Stimulated activated CD4-positive, alpha-beta T cell treated with anti-CD3 and anti-CD28 coated beads, Interleukin-15, amount 100 ng/mL, for 24 hours (primary cell): ENCODE measurements at regions not wholly inside any gene's neighbourhood (a gene's known extent, or its start where the extent isn't known, plus 50 kb on each side); places are given as distances from the start of the nearest gene placed in this dataset.
"Not testable (repeated sequence)": the region's sequence is repeated elsewhere in the genome, so short reads cannot be mapped to it uniquely, and the experiment has no call there.

Source experiments
- DNase-seq: peaks from one replicate; pipeline ENCODE4 v3.0.0-alpha.2; 2020

DNA sequence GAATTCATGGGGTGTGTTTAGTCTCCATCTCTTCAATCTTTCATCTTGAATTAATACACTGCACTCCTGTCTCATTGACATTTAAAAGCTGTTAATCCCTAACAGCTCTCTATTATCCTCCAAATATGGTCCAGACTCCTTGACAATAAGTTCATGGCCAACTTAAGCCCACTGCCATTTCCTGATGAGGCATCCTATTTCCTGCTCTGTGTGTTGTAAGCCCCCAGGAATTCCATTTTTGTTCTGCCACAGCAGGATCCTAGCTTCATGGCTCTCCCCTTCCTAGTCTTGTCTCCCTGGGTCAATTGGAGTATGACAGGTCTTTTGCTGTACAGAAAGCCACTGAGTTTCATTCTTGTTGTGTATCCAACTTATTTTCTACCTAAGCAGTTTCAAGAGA lies 218.8 kb downstream of the OTUD1 start:
- no peak for DNase-seq

DNA sequence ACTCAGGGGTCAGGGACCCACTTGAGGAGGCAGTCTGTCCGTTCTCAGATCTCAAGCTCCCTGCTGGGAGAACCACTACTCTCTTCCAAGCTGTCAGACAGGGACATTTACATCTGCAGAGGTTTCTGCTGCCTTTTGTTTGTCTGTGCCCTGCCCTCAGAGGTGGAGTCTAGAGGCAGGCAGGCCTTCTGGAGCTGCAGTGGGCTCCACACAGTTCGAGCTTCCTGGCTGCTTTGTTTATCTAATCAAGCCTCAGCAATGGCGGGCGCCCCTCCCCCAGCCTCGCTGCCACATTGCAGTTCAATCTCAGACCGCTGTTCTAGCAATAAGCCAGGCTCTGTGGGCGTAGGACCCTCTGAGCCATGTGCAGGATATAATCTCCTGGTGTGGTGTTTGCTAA lies 233.0 kb downstream of the OTUD1 start:
- not testable (repeated sequence) for DNase-seq

DNA sequence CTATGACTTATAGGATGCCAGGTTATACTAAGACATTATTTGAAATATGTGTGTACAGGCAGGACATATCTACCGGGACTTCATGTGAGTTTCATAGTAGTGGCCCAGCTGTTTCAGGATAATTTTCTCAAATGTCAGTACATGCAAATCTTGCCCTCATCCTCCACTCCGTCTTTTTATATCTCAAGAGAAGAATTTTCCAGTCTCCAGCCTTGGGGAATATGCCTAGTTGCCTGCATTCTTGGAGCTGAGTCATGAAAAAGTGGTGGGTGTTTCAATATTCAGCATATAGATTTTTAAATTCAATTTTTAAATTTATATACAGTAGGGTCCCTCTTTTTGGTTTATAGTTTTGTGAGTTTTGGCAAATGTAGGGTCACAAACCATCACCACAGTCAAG lies 236.7 kb downstream of the OTUD1 start:
- no peak for DNase-seq

DNA sequence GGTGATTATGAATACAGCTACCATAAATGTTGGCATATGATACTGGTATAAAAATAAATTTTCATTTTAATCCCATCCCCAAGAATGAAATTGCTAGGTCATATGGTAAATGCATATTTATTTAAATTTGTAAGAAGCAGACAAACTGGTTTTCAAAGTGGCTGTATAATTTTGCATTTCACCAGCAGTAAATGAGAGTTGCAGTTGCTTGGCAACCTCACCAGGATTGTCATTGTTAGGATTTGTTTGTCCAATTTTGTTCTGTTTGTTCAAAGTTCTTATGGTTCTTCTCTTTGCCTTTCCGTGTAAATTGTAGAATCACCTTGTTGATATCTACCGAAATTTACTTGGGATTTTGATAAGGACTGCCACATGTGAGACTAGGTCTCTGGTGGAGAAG lies 237.4 kb downstream of the OTUD1 start:
- no peak for DNase-seq

DNA sequence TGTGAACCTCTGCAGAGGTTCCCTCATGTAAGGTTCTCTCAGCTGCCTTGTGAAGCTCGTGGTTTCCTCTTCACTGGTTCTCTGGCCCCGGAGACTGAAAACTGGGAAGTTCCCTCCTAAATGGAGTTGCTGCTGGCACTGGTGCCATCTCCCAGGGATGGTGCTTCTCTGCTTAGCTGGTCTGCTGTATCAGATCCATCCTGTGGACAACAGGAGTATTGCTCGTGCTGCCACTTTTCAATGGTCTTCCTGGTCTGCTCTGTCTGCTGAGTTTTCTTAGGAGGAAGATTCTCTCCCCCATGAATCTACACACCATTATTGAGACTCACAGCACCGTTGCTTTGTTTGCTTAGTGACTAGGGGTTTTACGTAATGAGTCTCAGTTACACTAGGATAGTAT lies 247.8 kb downstream of the OTUD1 start:
- DNase-seq = no peak

DNA sequence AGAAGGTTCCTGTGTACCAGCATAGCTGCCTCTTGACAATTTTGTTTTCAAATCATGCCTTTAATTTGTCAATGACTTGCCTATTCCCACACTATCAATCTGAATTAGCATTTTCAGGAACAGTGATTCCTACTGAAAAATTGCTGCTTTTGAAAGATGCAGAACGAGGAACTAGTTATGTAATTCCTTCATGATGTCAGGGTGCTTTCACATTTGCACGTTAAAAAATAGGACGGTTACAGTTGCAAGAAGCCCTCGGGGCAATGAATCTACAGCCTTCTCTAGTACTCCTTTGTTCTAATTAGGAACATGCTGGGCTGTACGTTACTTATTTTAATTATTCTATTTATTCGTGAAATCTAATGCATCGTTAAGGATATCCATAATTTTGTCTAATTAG lies 253.9 kb downstream of the OTUD1 start:
- no peak for DNase-seq

DNA sequence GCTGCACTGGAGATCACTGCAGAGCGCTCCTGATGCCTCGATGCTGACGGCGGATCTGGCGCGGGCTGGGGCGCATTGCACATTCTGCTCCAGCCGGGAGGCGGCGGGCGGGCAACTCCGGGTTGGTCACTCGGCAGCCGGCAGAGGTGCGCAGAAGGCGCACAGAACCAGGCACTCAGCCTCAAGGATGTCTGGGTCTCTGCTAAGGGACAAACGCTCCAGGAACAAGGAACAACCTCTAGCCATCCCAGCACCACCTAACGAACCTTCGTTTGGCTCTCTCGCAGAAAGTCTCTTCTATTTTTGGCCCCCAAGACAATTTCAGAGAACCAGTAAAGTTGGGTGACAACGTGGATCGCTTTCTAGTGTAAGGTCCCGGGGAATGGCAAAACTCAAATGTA lies 254.6 kb downstream of the OTUD1 start:
- DNase-seq = peak; percentile 54

DNA sequence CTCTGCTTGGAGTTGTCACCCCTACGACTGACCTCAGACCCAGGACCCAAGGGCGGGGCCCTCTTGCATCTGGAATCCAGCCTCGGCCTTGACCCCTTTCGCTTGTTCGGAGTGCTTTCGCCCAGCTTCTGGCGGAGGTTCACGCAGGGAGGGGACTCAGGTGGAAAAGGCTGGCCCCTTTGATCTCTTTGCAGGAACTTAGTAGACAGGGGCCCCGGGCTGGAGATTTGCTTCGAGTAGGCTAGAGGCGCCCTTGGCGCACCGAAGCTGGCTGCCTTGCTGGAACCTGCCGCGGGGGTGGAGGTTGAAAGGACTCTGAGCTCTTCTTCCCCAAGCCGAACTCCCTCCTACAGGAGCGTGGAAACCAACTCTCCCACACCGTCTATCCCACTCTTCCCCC lies 255.1 kb downstream of the OTUD1 start:
- DNase-seq = peak; percentile 29

DNA sequence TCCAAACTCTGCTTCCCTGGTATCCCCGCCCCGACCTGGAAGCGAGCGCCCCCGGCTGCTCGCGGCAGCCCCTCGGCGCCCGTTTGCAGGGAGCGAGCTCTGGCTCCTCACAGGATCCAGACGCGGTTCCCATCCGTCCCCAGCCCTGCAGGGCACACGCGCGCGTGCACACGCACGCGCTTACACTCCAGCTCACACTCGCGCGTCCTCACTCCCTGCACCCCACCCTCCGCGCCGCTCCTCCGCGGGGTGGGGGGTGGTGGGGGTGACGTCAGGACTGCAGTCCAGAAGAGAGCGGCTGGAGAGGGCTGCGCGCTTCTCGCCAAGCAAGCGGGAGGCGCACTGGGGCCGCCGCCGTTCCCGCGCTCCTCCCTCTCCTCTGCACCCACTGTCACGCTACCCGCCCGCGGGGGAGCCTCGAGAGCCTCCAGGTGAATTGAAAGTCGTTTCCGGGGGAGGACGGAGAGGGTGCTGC lies 255.6 kb downstream of the OTUD1 start:
- DNase-seq = peak; percentile 26

DNA sequence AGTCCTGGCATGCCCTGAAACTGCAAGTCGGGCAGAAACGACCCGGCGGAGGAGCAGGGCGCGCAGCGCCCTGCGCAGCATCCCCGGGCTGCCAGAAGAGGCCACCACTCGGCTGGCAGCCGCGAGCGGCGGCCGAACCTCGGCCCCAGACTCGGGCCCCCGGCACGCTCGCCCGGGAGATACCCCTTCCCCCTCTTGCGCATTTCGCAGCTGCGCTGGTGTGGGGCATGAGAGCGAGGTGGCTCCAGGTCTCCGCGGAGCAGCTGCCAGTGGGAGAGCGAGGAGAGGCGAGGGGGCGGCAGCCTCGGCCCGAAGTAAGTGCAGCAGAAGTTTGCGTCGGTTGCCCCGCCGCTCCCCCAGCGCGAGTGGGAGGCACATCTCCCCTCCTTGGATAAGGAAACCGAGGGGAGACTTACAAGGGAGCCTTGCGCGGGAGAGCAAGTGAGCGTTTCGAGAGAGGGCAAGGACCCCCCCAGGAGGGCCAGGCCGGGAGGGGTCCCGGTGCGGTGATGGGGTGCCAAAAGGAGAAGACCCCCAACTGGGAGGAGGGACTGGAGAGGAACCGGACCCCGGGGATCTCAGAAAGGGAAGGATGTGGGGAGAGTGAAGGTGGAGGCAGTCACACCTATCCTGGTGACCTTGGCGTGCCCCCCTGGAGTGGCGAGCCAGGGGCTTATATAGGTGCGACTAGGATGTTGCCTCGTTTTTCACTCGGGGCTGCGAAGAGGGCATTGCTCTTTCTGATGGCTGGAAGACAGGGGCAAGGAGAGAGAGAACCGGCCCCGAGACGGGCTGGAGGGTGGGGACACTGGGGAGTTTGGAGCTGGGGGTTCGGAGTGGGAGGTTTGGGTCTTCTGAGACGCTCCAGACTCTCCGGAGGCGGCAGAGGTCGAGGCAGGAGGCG lies 256.3 kb downstream of the OTUD1 start:
- no peak for DNase-seq

DNA sequence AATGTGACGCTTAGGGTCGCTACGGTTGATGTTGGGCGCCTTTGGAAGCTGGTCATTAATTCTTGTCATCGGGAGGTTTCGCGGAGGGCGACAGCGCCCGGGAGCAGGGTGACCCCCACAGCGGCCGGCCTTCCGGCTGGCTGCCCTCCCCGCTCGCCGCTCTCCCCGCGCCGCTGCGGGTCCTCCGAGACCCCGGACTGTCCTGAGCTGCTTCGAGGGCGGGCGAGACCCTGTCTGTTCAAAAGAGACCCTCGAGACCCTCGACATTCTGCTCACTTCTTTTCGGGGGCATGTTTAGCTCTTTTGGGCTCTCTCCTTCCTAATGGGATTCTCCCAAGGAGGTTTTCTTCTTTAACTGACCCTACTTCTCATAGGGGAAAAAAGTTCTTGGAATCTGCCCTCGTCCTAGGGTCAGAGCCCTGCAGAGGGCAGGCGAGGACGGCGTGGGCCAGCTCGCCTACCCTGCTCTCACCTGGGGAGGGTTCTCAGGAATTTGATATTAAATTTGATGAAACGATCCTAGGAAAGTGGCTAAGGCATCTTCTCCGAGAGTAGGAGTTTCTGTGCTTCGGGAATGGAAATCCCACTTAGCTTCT lies 257.0 kb downstream of the OTUD1 start:
- no peak for DNase-seq

DNA sequence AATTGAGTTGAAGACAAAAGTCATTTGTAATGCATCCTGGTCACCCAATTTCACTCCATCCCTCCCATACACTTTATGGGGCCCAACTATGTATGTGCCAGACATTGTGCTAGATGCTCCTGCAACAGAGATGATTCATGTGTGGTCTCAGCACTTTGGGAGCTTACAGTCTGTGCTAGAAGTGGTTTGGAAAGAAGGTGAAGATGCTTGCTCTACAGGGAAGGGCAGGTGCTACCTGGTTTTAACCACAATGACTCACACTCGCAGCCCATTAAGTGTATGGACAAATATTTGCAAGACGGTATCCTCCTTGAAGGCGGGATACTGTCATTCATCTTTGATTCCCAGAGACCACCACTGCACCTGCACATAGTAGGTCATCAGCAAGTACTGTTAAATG lies 257.6 kb downstream of the OTUD1 start:
- no peak for DNase-seq

DNA sequence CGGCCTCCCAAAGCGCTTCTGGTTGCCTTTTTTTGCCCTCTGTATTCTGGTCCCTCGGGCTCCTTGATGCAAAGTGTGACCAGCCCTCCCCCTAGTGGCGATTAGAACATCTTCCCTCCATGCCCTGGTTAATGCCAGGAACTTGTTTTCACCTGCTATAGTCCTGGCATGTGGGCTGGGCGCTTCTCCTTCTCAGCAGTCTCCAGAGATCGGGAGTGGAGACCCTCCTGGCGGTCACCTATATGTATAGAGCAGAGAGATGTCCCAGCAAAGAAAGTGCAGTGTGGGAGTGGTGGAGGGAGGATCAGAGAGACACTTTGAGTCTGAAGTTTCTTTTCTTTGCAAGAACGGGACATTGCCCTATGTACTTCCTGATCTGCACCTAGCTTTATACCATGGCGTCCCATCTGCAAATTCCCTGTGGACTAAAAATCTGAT lies 264.1 kb downstream of the OTUD1 start:
- DNase-seq = peak; percentile 69

DNA sequence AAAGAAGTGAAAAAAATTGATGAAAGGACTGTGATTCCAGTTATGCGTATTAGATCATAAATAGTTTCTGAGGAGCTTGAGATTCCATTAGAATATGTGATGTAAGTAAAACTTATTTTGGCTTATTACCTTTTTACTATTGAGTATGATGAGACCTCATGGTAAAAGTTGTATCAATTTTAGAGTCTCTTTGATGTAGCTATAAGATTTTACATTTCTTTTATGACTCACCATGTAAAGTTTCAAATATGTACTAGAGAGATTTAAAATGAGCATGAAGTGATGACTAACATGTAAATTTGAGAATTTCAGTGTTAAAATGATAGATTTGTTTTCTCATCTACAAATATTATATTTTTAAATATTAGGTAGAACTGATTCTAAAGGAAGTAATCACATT lies 276.5 kb downstream of the OTUD1 start:
- no peak for DNase-seq

DNA sequence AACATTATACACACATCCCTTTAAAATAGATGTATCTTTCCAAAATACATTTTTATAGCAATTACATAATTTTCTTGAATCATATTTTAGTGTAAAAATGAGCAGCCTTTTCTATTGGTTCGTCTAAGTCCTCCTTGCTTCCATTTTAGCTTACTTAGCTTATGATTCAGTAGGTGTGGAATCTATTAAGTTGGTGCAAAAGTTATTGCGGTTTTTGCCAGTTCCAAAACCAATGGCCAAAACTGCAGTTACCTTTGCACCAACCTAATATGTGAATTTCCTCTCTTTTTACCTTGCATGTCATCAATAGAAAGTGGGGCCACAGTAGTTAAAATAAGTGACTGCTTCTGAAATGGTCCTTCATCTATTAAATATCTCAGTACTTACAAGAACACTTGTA lies 279.0 kb downstream of the OTUD1 start:
- no peak for DNase-seq

DNA sequence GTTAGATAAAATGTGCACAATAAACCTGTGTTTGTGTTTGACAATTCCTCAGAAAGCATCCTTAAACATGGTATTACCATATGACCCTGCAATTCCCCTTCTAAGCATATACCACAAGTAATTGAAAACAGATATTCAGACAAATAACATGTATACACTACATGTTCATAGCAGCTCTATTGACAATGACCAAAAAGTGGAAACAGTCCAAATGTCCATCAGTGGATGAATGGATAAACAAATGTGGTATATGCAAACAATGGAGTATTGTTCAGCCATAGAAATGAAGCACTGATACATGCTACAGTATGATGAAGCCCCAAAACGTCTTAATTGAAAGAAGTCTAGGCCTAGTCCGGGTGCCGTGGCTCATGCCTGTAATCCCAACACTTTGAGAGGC lies 280.1 kb downstream of the OTUD1 start:
- DNase-seq = no peak

DNA sequence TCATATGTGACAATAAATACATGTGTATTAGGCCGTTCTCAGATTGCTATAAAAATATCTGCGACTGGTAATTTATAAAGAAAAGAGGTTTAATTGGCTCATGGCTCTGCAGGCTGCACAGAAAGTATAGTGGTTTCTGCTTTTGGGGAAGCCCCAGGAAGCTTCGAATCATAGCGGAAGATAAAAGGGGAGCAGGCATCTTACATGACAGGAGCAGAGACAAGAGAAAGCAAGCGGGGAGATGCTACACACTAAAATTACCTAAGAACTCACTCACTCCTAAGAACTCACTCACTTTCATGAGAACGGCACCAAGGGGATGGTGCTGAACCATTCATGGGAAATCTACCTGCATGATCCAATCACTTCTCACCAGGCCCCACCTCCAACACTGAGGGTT lies 284.9 kb downstream of the OTUD1 start:
- DNase-seq = no peak

DNA sequence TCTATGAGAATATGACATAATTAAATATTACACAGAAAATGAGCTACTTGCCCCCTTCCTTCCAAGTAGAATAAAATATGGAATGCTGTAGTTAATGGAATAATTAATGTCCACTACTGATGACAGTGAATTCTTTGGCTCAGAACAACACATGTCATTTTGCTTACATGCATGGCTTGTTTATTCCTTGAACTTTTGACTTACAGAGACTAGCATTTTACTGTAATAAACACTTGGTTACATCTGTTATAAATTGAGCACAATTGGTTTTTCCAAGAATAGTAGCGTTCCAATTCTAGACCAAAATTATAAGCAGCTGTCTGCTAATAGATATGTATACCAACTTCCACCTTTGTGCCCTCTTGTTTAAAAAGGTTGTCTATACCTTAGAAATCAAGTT lies 286.7 kb downstream of the OTUD1 start:
- DNase-seq = no peak

DNA sequence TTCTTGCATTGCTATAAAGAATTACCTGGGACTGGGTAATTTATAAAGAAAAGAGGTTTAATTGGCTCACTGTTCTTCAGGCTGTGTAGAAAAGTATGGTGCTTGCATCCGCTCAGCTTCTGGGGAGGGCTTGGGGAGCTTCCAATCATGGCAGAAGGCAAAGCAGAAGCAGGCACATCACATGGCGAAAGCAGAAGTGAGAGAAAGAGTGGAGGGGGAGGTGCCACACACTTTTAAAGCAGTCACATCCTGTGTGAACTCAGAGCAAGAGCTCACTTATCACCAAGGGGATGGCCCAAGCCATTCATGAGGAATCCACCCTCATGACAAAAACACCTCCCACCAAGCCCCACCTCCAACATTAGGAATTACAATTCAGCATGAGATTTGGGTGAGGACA lies 303.5 kb downstream of the OTUD1 start:
- DNase-seq = no peak

DNA sequence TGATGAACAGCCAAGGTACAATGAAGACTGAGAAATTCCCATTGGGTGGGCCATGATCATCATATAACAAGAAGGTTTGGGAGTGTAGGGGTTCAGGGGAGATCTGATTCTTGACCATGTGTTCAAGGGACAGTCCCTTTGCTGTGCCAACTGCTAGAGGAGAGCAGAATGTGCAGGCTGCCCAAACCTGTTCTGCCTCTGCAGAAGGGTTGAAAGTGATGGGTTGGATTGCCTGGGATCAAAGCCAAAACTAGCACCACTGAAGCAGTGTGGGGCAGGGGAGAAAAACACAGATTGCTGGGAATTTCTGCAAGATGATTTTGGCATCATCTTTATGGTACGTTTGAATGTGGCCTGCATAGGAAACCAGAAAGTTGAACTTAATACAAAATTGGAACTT lies 303.9 kb downstream of the OTUD1 start:
- DNase-seq = no peak

DNA sequence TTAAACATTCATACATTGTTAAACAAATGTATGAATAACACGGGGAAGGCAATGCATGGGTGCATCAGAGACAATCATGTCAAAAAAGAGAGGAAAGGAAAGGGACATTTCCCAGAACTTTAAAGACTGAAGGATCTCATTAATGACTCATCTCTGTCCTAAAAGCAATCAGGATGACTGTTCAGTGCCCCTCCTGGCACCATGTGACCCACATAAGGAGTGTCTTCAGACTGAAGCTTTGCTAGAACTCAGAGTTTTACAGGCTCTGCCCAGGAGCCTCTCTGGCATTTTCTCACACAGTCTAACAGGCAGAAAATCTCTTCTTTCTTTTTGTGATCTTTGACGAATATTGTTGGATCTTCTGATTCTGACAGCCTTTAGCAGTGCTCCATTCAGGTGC lies 315.3 kb downstream of the OTUD1 start:
- no peak for DNase-seq

DNA sequence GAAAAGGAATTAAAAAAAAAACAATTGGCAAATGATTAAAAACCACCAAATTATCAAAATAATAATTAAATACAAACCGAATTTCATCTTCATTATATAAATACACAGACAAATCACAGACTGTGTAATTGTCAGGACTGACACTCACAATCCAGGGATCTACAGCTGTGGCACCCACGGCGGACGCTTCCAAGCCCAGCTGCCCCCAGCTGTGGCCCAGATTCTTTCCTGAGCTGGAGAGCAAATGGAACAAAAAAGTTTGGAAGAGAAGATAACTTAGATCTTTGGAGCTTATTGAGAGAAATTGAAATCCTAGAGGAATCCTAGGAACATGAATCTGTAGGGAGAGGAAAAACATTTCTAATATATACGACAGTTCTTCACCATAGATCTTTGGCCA lies 316.1 kb downstream of the OTUD1 start:
- no peak for DNase-seq

DNA sequence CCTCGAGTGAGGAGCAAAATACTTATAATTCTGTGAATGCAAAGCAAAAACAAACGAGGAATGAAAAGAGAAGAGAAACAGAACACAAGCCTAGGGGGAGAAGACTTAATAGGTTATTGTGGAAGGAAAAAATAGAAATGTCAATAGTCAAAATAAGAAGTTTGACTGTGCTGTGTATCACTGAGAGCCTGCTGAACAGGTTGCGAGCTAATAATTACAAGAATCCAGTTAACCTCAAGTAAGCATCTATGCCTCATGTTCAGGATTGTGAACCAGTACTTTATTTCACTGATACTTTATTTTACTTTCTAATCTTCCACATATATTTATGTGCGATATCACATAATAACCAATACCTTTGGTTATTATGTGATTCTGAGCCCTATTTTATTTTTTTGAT lies 316.7 kb downstream of the OTUD1 start:
- DNase-seq = no peak

DNA sequence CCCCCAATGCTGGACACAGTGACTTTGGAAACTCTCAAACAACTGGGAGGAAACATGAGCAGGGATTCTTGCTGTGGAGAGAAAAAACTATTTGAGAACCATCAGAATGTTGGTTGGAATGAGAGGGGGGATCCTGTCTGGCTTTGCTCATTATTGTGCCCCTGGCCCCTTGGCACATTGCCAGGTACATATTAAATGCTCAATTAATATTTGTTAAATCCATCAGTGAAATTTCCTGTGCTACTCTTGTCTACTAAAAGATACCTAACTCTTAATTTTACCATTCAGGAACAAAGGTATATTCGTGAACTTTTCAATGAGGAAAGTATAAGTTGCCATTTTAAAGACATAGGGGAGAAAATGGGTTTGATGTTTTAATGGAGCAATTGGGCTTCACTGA lies 329.4 kb downstream of the OTUD1 start:
- DNase-seq = no peak

DNA sequence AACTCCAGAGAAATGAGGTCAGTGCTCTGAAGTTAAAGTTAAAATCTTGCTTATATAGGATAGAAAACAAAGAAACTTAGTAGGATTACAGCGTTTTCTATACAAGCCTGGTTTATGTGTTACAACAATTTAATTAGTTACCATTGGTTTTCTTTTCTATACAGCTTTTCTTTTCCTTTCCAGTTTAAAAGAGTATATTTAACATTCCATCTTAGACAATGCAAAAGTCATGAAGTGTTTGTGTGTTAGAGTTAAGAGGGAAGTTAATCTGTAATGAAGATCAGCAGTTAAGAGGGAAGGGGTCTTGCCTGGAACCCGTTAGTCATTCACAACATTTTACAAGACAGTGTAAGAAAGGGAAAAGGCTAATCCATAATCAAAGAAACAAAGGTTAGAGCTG lies 338.3 kb downstream of the OTUD1 start:
- DNase-seq = no peak
